HG02943 (cell line): ENCODE measurements at regions not wholly inside any gene's neighbourhood (a gene's known extent, or its start where the extent isn't known, plus 50 kb on each side); places are given as distances from the start of the nearest gene placed in this dataset.

Source experiments
- ATAC-seq: cut with Tn5 transposase; IDR thresholded peaks from one replicate; pipeline ENCODE4 v1.9.1; 2021; ENCODE audit warnings: mild to moderate bottlenecking, low read depth, moderate library complexity; ENCODE audit not compliant: unreplicated experiment

GRCh38 chr2:4533806-4534205, 830.4 kb downstream of the DCDC2C start:
- no peak for ATAC-seq

- ATAC-seq: no peak
Measured at GRCh38 chr2:4539121-4539520, 835.7 kb downstream of the DCDC2C start.

DNA sequence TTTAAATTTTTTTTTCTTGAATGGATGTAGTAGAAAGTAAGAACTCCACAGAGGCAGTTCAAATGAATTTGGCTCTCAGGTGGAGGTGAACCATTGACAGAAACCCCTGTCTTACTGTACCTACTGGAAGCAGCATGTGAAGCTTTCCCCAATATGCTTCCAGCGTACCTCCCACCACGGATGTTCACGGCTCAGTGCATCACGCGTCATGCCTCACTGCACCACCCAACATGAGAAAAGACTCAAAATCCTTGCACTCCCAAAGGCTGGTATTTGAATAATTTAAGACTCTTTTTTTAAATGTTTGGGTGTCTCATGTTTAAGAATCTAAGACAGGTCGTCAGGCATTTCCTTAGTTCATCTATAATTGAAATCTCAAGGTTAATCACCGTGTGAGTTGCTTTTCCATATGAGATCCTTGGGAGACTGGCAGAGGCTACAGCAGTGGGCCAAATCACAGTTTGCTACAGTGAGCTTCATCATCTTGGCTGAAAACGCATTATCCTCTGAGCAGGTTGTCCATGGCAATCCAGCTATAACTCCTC, 846.4 kb downstream of the DCDC2C start:
- no peak for ATAC-seq

DNA sequence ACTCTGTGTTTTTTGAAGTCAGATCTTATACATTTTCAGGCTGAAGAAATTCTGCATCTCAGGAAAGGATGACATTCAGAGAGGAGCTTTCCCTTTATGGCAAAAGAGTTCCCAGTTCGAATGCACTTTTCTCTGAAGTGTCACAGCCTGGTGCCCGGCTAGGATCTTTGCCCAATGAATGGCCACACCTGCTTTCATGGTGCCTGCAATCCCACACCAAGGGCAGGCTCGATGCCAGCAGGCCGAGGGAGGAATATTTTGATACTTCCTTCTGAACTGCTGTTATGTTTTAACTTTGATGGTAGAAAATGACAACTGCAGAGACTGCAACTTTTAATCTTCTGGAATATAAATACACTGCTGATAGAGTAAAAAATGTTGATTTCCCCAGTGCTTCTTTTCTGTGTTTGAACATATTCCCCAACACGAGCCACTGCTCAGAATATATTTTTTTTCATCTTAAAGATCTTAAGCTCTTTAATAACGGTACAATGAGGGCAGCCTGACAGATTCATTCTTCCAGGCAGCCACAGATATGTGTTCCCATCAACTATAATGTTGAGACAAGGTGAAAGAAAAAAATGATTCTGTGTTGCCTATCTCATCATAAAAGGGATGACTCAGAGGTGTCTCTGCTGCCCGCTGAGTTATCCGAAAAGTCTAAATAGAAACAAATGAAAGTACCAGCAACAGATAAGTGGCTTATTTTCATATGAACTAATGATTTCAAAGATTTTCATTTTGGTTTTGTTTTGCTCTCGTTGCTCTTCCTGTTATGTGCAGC, 848.5 kb downstream of the DCDC2C start:
- no peak for ATAC-seq

DNA sequence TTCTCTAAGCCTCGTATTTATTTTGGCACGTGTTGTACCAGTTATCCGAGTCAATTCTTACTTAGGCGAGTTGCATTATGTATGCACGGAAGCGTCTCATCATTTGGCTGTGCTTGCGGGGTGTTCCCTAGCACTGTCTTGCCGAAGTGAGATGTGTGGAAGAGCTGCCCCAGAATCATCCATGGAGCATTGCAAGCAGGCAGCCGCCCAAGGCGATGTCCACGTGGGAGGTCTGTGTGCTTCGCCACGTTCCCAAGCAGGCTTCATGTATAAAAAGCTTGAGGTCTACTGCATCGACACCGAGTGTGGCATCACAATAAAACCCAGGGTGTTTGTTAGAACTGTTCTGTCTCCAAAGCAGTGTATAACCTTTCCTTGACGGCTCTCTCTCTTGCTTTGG, 849.9 kb downstream of the DCDC2C start:
- ATAC-seq: no peak

- no peak for ATAC-seq
Measured at GRCh38 chr2:4556135-4556896, 852.9 kb downstream of the DCDC2C start.

DNA sequence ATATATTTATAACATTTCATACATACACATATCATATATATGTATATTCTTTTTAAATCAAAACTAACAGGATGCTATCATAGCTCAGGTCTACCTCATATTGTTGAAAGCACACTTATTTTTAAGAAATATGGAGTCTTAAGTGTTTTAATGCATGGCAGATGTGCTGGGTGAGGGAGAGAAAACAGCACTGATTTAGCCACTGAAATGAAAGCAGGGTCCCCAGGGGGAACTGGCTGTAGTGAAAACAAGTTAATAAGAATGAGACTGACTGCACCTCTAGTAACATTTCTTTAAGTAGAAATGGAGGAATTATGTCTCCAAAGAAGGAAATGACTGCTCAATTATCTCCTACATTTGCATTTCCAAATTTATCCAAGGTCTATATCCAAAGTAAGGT, 857.8 kb downstream of the DCDC2C start:
- ATAC-seq: no peak

GRCh38 chr2:4576075-4576474, 872.7 kb downstream of the DCDC2C start:
- ATAC-seq: no peak

DNA sequence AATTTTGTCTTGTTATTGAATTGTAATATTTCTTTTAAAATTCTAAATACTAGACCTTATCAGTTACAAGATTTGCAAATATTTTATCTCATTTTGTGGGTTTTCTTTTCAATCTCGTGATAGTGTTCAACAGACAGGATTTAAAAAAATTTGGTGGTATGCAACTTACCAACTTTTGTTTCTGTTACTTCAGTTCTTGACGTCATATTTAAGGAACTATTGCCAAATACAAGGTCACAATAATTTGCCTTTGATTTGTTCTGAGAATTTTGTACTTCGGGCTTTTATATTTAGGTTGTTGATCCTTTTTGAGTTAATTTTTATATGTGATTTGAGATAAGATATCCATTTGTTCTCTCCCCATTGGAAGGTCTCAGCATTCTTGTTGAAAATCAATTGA, 876.6 kb downstream of the DCDC2C start:
- ATAC-seq: no peak

DNA sequence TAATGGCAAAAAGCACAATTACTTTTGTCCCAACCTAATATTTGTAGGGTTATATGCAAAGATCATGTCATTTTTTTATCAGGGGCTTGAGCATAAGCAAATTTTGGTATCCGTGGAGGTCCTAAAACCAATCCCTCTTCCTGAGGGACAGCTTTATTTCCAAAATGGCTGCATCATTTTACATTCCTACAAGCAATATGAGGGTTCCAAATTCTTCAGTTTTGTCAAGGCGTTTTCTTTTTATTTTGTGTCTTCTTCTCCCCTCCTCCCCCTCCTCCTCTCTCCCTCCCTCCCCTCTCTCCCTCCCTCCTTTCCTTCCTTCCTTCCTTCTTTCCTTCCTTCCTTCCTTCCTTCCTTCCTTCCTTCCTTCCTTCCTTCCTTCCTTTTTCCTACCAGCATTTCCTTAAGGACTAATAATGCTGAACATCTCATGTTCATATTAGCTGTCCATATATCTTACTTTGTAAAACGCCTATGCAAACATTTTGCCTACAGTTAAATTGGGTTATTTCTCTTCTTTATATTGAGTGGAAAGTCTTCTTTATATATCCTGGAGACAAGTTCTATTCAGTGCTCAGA, 881.8 kb downstream of the DCDC2C start:
- no peak for ATAC-seq

GRCh38 chr2:4588606-4589005, 885.2 kb downstream of the DCDC2C start:
- ATAC-seq: no peak

DNA sequence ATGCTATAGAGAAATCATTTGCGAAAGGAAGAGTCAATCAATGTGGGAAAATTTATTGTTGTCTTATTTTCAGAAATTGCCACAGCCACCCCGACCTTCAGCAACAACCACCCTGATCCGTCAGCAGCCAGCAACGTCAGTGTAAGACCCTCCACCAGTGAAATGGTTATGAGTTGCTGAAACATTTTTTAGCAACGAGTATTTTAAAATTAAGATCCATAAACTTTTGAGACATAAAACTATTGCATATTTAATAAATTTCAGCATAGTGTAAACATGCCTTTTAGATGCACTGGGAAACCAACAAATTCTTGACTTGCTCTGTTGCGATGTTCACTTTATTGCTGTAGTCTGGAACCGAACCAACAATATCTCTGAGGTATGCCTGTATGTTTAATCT, 887.9 kb downstream of the DCDC2C start:
- no peak for ATAC-seq

- no peak for ATAC-seq
Measured at GRCh38 chr2:4597400-4597799, 894.0 kb downstream of the DCDC2C start.

DNA sequence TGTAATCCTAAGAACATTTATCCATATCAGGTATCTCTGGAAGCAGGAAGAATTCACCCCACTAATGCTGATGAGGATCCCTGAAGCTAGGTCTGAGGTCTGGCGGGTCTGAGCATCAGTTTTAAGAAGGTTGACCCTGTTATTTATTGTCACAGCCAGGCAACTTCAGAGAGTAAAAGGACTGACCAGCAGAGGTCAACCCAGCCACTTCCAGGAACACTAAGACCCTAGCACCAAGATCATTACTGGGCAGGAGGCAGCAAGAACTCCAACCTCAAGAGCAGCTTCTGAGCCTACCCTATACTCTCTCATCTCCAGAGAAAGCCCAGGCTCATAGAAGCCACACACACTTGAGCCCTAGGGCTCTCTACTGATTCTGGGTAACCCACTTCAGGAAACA, 901.4 kb downstream of the DCDC2C start:
- no peak for ATAC-seq

DNA sequence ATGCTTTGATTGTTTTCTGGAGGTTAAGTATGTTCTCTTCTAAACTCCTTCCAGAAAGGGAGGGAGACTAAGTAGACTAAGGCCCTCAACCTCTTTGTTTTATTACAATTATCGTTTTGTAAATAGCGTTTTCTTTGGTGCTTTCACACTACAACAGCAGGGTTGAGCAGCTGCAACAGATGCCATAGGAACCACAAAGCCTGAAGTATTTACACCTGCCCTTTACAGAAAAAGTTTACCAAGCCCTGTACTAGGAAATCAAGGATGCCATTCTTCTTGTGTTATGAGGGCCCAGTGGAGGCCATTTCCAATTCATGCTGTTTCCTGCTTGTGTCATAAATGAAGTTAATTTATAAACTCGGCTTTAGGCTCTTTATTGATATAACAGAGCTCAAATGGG, 914.8 kb downstream of the DCDC2C start:
- ATAC-seq: no peak

- no peak for ATAC-seq
Measured at GRCh38 chr2:4618630-4619228, 915.4 kb downstream of the DCDC2C start.

GRCh38 chr2:4628998-4629501, 925.7 kb downstream of the DCDC2C start:
- no peak for ATAC-seq

DNA sequence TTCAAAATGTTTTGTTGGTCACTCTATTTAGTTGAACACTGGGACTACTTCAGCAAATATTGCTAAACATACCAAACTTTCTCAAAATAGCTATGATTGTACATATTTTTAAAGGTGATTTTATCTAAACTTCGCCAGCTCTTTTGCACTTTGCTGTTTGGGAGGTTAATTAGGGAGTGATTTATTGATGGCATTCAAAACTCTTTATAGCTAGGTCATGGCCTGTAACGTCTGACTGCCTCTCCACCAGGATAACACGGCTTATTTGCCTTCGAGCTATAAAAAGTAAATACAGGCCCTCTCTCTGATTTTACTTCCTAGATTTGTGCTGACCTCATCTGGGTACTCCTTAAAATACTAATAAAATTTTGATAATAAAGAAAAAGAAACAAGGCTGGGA, 931.9 kb downstream of the DCDC2C start:
- ATAC-seq: no peak

DNA sequence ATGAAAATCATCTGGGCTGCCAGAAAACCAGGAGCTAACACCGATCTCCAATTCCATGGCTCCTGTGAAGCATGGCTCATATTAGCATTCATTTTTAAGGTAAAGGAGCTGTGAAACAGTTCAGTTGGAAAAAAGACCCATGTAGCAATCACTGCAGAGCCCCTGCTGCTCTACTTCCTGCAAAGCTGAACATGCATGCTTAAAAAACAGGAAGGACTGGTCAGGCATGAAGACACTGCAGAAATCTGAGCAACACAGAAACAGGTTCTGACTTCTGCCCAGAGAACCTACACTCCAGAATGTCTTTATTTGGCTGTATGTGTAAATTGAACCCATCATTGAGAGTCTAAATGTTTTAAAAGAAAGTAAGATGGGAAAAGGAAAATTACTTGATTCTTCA, 950.6 kb downstream of the DCDC2C start:
- ATAC-seq: no peak

DNA sequence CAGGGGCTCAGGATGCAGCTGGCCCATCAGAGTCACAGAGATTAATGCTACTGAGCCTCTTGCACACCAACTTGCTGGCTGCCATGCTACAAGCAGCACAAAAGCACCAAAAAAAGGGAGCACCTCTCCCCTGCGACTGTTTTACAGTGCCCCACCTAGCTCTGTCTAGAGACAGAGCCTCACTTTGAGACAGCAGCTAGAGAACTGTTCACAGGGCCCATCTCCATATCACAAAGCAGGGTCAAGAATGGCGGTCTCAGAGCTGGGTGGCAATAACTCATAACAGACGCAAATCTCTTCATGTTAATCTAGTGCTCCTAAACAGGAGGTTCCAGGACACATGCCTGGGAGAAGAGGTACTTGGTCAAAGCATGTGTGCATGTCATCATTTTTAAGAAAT, 953.0 kb downstream of the DCDC2C start:
- ATAC-seq: no peak
